Tibial nerve (tissue), 4 donors: ENCODE measurements at regions not wholly inside any gene's neighbourhood (a gene's known extent, or its start where the extent isn't known, plus 50 kb on each side); places are given as distances from the start of the nearest gene placed in this dataset.

Source experiments
- DNase-seq, 2 donors: peaks; one replicate each; pipeline ENCODE4 v3.0.0-alpha.2; 2019; ENCODE audit warnings: low spot score in 2 of 2
- H3K27ac ChIP-seq, 4 donors: fragments of 200-600 bp; sonication (generic) in 3 of 4; one replicate each; pipeline ENCODE4 v1.5.1; 2017 to 2019; ENCODE audit warnings: mild to moderate bottlenecking in 1 of 4
- H3K27me3 ChIP-seq, 2 donors: fragments of 200-600 bp; sonication (generic) in 1 of 2; one replicate each; pipeline versions ENCODE4 v1.5.1 to v1.6.0; 2017 to 2019
- H3K36me3 ChIP-seq, 3 donors: fragments of 200-600 bp; sonication (generic); one replicate each; pipeline ENCODE4 v1.5.1; 2018 to 2019
- H3K4me1 ChIP-seq, 4 donors: fragments of 200-600 bp; sonication (generic) in 3 of 4; one replicate each; pipeline ENCODE4 v1.5.1; 2017 to 2019
- H3K4me3 ChIP-seq, 4 donors: fragments of 200-600 bp; sonication (generic) in 3 of 4; one replicate each; pipeline ENCODE4 v1.5.1; 2017 to 2019; ENCODE audit warnings: mild to moderate bottlenecking in 1 of 4, moderate library complexity in 1 of 4
- H3K9me3 ChIP-seq, 4 donors: fragments of 200-600 bp; sonication (generic) in 3 of 4; one replicate each; pipeline ENCODE4 v1.5.1; 2017 to 2019
- CTCF ChIP-seq, 5 experiments: fragments of 200-600 bp in 3 of 5; fragments of 450-650 bp in 2 of 5; sonication (generic) in 3 of 5; IDR thresholded peaks; one replicate each; pipeline ENCODE4 v1.5.1; 2016 to 2019; ENCODE audit warnings: antibody characterized with exemption in 5 of 5, mild to moderate bottlenecking in 3 of 5, moderate library complexity in 2 of 5
- EP300 ChIP-seq, 2 donors: sonication (generic); formaldehyde crosslinking; IDR thresholded peaks; one replicate each; pipeline ENCODE4 v1.6.1; 2017; ENCODE audit warnings: antibody characterized with exemption in 2 of 2, mild to moderate bottlenecking in 1 of 2
- POLR2A ChIP-seq, 2 donors: fragments of 450-650 bp; IDR thresholded peaks; one replicate each; pipeline ENCODE4 v1.6.1; 2017; ENCODE audit warnings: antibody characterized with exemption in 2 of 2, mild to moderate bottlenecking in 2 of 2, moderate library complexity in 2 of 2
- WGBS, 2 donors: methylation state at CpG; one replicate each; pipeline ENCODE4 v1.1.5; 2018; 5-methylcytosine and 5-hydroxymethylcytosine counted together

- H3K4me3 ChIP-seq, result no peak overlapping the region
- H3K9me3 ChIP-seq, result peaks cover 0 to 9% (median 0%) of the 10 kb centered on the region in 4 donors
- 95 to 97% methylated on average over 10 of the region's 10 CpGs for WGBS, 2 donors
- TF ChIP-seq EP300 (IDR thresholded peaks at IDR 0.05) (no peak), POLR2A (IDR thresholded peaks at IDR 0.05) (no peak), CTCF (IDR thresholded peaks at IDR 0.05) (no peak)
- no peak overlapping the region for H3K27ac ChIP-seq
- no peaks in the 10 kb centered on the region for H3K27me3 ChIP-seq
- no peak for DNase-seq
- no peaks in the 10 kb centered on the region for H3K4me1 ChIP-seq
- no peaks in the 10 kb centered on the region for H3K36me3 ChIP-seq
Observed at GRCh38 chr6:128742900-128743299, 140.0 kb upstream of the LAMA2 start.

GRCh38 chr6:128740951-128741350, 142.0 kb upstream of the LAMA2 start:
- Histone ChIP-seq H3K4me1 (no peaks in the 10 kb centered on the region), H3K36me3 (no peaks in the 10 kb centered on the region), H3K9me3 (peaks cover 0 to 9% (median 0%) of the 10 kb centered on the region in 4 donors), H3K27ac (no peak overlapping the region), H3K27me3 (no peaks in the 10 kb centered on the region), H3K4me3 (no peak overlapping the region)
- WGBS, 2 donors, result 97 to 100% methylated on average over 1 of the region's 1 CpG
- no peak for DNase-seq
- TF ChIP-seq EP300 (IDR thresholded peaks at IDR 0.05), result no peak
- no peak for TF ChIP-seq POLR2A (IDR thresholded peaks at IDR 0.05)
- no peak for TF ChIP-seq CTCF (IDR thresholded peaks at IDR 0.05)

- no peak for TF ChIP-seq EP300 (IDR thresholded peaks at IDR 0.05)
- no peak for TF ChIP-seq CTCF (IDR thresholded peaks at IDR 0.05)
- no peak for TF ChIP-seq POLR2A (IDR thresholded peaks at IDR 0.05)
- H3K4me1 ChIP-seq, result no peaks in the 10 kb centered on the region
- no peak overlapping the region for H3K4me3 ChIP-seq
- 71 to 75% methylated on average over 2 of the region's 2 CpGs for WGBS, 2 donors
- no peaks in the 10 kb centered on the region for H3K27me3 ChIP-seq
- no peak for DNase-seq
- H3K9me3 ChIP-seq, result peaks cover 0 to 9% (median 0%) of the 10 kb centered on the region in 4 donors
- H3K36me3 ChIP-seq, result no peaks in the 10 kb centered on the region
- H3K27ac ChIP-seq, result no peak overlapping the region
Observed at GRCh38 chr6:128739112-128739511, 143.8 kb upstream of the LAMA2 start.

- Histone ChIP-seq H3K4me3 (no peak overlapping the region), H3K4me1 (no peaks in the 10 kb centered on the region), H3K9me3 (peaks cover 0 to 9% (median 0%) of the 10 kb centered on the region in 4 donors), H3K36me3 (no peaks in the 10 kb centered on the region), H3K27ac (no peak overlapping the region), H3K27me3 (no peaks in the 10 kb centered on the region)
- no peak for DNase-seq
- no peak for TF ChIP-seq CTCF (IDR thresholded peaks at IDR 0.05)
- TF ChIP-seq EP300 (IDR thresholded peaks at IDR 0.05), result no peak
- TF ChIP-seq POLR2A (IDR thresholded peaks at IDR 0.05), result no peak
- whole genome bisulfite sequencing, 2 donors, result 82 to 83% methylated on average over 3 of the region's 3 CpGs
Observed at GRCh38 chr6:128738112-128738511, 144.8 kb upstream of the LAMA2 start.

- no peak for DNase-seq
- H3K36me3 ChIP-seq, result no peaks in the 10 kb centered on the region
- TF ChIP-seq EP300 (IDR thresholded peaks at IDR 0.05) (no peak), POLR2A (IDR thresholded peaks at IDR 0.05) (no peak), CTCF (IDR thresholded peaks at IDR 0.05) (no peak)
Observed at GRCh38 chr6:128736780-128737179, 146.2 kb upstream of the LAMA2 start.

More at GRCh38 chr6:128736780-128737179, 146.2 kb upstream of the LAMA2 start:
- Histone ChIP-seq H3K27ac (no peak overlapping the region), H3K4me3 (no peak overlapping the region), H3K4me1 (peaks cover 0 to under 1% (median 0%) of the 10 kb centered on the region in 4 donors), H3K27me3 (no peaks in the 10 kb centered on the region), H3K9me3 (no peaks in the 10 kb centered on the region)
